ENCODE measurements at regions not wholly inside any gene's neighbourhood (a gene's known extent, or its start where the extent isn't known, plus 50 kb on each side); places are given as distances from the start of the nearest gene placed in this dataset.

DNA sequence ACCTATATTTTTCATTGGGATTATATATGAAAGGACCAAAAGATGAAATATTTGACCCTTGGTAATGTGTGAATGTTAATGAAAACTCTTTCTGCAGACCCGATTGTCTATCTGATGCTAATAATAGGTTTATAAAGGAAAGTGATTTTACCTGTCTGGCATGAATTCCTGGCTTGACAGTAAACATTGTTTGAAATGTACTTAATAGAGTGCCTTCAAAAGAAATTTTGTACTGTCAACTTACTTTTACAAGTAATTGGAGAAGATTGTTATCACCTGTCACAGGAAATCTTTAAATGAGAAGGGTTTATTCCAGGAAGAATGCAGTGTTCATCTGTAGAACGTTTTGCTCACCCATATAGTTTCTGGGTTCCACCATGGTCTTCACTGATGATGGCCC is 588.2 kb downstream of the INHBA start:
- no peak overlapping the region for H3K4me3 ChIP-seq
- TF ChIP-seq POLR2AphosphoS5 (IDR thresholded peaks at IDR 0.05) (no peak), POLR2A (IDR thresholded peaks at IDR 0.05) (no peak), EP300 (IDR thresholded peaks at IDR 0.05) (no peak)
- TF ChIP-seq, protein P1, sequence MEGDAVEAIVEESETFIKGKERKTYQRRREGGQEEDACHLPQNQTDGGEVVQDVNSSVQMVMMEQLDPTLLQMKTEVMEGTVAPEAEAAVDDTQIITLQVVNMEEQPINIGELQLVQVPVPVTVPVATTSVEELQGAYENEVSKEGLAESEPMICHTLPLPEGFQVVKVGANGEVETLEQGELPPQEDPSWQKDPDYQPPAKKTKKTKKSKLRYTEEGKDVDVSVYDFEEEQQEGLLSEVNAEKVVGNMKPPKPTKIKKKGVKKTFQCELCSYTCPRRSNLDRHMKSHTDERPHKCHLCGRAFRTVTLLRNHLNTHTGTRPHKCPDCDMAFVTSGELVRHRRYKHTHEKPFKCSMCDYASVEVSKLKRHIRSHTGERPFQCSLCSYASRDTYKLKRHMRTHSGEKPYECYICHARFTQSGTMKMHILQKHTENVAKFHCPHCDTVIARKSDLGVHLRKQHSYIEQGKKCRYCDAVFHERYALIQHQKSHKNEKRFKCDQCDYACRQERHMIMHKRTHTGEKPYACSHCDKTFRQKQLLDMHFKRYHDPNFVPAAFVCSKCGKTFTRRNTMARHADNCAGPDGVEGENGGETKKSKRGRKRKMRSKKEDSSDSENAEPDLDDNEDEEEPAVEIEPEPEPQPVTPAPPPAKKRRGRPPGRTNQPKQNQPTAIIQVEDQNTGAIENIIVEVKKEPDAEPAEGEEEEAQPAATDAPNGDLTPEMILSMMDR (IDR thresholded peaks at IDR 0.05) = no peak
- DNase-seq = no peak
- no peaks in the 10 kb centered on the region for H3K27me3 ChIP-seq
- H3K9me3 ChIP-seq = no peaks in the 10 kb centered on the region
- H3K36me3 ChIP-seq = no peaks in the 10 kb centered on the region
- no peaks in the 10 kb centered on the region for H3K4me1 ChIP-seq
- 68 to 80% methylated on average over 2 of the region's 2 CpGs for whole genome bisulfite sequencing, 2 donors
- intact Hi-C loops (cut with DNase I) = no loop called here
- no peak overlapping the region for H3K27ac ChIP-seq

DNA sequence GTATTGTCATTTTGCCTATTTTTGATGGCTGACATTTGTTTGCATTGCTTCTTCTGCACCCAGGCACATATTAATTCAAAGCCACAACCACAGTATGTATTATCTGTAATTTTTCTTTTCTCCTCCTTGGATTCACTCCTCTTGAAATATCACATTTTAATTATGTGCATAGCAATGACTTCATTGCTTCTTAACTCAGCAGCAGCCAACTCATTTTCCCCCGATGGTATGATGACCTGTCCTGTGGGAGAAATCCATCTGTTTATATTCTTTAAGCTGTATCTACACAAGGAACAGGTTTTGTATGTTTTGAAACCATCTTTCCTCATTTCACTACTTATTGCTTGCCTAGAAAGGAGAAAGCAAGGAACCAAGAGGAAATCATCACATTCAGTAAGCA is 588.8 kb downstream of the INHBA start:
- H3K9me3 ChIP-seq = no peaks in the 10 kb centered on the region
- no peak overlapping the region for H3K4me3 ChIP-seq
- H3K4me1 ChIP-seq = no peaks in the 10 kb centered on the region
- TF ChIP-seq POLR2AphosphoS5 (IDR thresholded peaks at IDR 0.05) (no peak), EP300 (IDR thresholded peaks at IDR 0.05) (no peak), POLR2A (IDR thresholded peaks at IDR 0.05) (no peak)
- TF ChIP-seq, protein P1 (IDR thresholded peaks at IDR 0.05) = no peak
- H3K36me3 ChIP-seq = no peaks in the 10 kb centered on the region
- no peak for DNase-seq
- intact Hi-C loops (cut with DNase I) = no loop called here
- 67 to 77% methylated on average over 1 of the region's 1 CpG for WGBS, 2 donors
- no peaks in the 10 kb centered on the region for H3K27me3 ChIP-seq
- no peak overlapping the region for H3K27ac ChIP-seq

DNA sequence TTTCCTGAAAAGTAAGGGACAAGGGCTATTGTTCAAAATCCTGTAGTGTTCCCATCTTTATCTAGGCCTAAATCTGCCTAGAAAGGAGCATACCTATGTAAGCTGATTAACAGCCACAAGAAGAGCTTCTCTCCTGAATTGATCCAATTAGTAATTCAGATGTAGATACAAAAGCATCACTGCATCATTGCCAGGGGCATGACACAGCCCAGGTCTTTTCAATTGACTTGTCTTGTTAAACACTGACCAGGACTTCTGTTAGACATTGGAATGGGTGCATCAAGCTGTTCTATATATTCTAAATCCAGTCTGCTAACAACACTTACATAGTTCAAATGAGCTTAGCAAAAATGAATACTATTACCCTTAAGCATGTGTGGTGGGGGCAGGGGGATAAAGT is 589.2 kb downstream of the INHBA start:
- TF ChIP-seq, protein P1 (IDR thresholded peaks at IDR 0.05) = no peak
- no peak for TF ChIP-seq POLR2AphosphoS5 (IDR thresholded peaks at IDR 0.05)
- TF ChIP-seq POLR2A (IDR thresholded peaks at IDR 0.05) = no peak
- intact Hi-C loops (cut with DNase I) = no loop called here
- H3K4me3 ChIP-seq = no peak overlapping the region
- no peak overlapping the region for H3K27ac ChIP-seq
- DNase-seq = no peak
- no peaks in the 10 kb centered on the region for H3K36me3 ChIP-seq
- no peaks in the 10 kb centered on the region for H3K9me3 ChIP-seq
- H3K27me3 ChIP-seq = no peaks in the 10 kb centered on the region
- H3K4me1 ChIP-seq = no peaks in the 10 kb centered on the region

DNA sequence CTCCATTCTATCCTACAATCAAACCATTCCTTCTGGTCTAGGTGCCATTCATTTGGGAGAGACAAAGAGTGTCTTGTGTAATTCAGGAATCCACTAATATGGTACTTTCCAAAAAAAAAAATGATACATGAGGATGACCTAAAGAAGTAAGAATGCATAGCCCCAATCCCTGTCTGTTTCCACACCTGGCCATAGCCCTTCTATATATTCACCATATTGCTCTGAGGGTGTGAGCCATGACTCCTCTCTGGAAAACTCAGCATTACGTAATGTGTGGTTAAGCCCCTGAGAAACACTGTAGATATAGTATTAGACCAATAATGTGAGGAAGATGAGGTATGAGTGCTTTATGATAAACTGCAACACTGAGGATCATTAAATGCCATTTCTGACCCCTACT is 592.7 kb downstream of the INHBA start:
- H3K27me3 ChIP-seq = no peaks in the 10 kb centered on the region
- intact Hi-C loops (cut with DNase I) = no loop called here
- no peaks in the 10 kb centered on the region for H3K36me3 ChIP-seq
- no peak for DNase-seq
- H3K4me3 ChIP-seq = no peak overlapping the region
- H3K4me1 ChIP-seq = no peaks in the 10 kb centered on the region
- 92 to 95% methylated on average over 1 of the region's 1 CpG for WGBS, 2 donors
- TF ChIP-seq EP300 (IDR thresholded peaks at IDR 0.05) (no peak), POLR2A (IDR thresholded peaks at IDR 0.05) (no peak), POLR2AphosphoS5 (IDR thresholded peaks at IDR 0.05) (no peak)
- TF ChIP-seq, protein P1 (IDR thresholded peaks at IDR 0.05) = no peak
- no peak overlapping the region for H3K27ac ChIP-seq
- no peaks in the 10 kb centered on the region for H3K9me3 ChIP-seq

DNA sequence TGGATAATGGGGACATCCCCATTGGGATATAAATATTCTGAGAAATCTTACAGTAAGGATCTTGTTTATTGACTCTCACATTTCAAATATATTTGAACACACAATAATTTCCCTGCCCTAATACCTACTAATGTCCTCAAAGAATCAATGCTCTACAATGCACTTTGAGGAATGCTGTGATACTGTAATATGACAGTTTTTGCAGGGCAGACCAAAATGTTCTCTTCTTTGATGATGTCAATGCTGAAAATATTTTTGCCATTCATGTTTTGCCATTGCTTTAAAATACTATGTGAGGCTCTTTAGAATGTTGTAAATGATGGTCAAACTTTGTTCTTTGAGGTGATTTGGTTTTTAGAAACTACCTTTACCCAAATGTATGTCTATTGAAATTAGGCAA is 594.1 kb downstream of the INHBA start:
- TF ChIP-seq EP300 (IDR thresholded peaks at IDR 0.05) = no peak
- TF ChIP-seq, protein P1 (IDR thresholded peaks at IDR 0.05) = no peak
- TF ChIP-seq POLR2AphosphoS5 (IDR thresholded peaks at IDR 0.05) = no peak
- no peak for TF ChIP-seq POLR2A (IDR thresholded peaks at IDR 0.05)
- no peaks in the 10 kb centered on the region for H3K27me3 ChIP-seq
- no peaks in the 10 kb centered on the region for H3K4me1 ChIP-seq
- intact Hi-C loops (cut with DNase I) = no loop called here
- DNase-seq = no peak
- no peak overlapping the region for H3K4me3 ChIP-seq
- no peak overlapping the region for H3K27ac ChIP-seq
- no peaks in the 10 kb centered on the region for H3K36me3 ChIP-seq
- no peaks in the 10 kb centered on the region for H3K9me3 ChIP-seq

All from sigmoid colon (tissue), 6 donors.